ENCODE measurements at regions not wholly inside any gene's neighbourhood (a gene's known extent, or its start where the extent isn't known, plus 50 kb on each side); places are given as distances from the start of the nearest gene placed in this dataset.

DNA sequence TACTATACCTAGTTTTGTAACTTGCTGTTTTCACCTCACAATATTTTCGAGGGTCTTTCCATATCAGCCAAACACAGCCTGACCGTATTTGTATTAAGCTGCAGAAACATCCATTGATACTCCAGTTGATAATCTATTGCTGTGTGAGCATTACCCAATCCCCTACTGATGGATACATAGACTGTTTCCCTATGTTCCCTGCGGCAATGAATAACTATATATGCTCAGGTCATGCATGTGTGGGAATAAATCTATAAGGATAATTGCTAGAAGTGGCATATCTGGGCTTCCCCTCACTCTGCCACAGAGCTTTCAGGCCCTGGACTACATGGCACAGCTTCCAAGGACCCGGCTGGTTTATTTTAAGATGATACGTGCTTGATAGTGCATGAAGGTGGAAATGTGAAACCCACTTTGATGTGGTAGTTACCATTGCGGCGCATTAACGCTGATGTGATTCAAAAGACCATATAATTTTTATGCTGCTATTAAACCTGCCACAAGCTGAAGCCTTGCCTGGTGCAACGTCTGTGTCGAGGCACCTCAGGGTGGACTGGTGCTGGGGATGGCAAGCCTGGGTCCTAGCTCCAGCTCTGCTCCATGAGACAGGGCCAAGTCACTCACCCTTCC lies 81.4 kb upstream of the KCNK12 start:
- WGBS, 4 donors: 76 to 87% (median 78%) methylated on average over 10 of the region's 10 CpGs
- Histone ChIP-seq H3K9me3 (replicated peaks in 1 of 3) (no peaks in the 10 kb centered on the region), H3K27ac (no peak overlapping the region), H3K4me1 (replicated peaks in 1 of 2) (no peaks in the 10 kb centered on the region), H3K4me3 (no peak overlapping the region), H3K36me3 (replicated peaks in 1 of 2) (no peaks in the 10 kb centered on the region), H3K27me3 (no peaks in the 10 kb centered on the region)
- intact Hi-C loops (cut with DNase I): no loop called here
- no peak for DNase-seq
- no peak for TF ChIP-seq POLR2A (IDR thresholded peaks at IDR 0.05)
- TF ChIP-seq, protein P1, sequence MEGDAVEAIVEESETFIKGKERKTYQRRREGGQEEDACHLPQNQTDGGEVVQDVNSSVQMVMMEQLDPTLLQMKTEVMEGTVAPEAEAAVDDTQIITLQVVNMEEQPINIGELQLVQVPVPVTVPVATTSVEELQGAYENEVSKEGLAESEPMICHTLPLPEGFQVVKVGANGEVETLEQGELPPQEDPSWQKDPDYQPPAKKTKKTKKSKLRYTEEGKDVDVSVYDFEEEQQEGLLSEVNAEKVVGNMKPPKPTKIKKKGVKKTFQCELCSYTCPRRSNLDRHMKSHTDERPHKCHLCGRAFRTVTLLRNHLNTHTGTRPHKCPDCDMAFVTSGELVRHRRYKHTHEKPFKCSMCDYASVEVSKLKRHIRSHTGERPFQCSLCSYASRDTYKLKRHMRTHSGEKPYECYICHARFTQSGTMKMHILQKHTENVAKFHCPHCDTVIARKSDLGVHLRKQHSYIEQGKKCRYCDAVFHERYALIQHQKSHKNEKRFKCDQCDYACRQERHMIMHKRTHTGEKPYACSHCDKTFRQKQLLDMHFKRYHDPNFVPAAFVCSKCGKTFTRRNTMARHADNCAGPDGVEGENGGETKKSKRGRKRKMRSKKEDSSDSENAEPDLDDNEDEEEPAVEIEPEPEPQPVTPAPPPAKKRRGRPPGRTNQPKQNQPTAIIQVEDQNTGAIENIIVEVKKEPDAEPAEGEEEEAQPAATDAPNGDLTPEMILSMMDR (IDR thresholded peaks at IDR 0.05): no peak

DNA sequence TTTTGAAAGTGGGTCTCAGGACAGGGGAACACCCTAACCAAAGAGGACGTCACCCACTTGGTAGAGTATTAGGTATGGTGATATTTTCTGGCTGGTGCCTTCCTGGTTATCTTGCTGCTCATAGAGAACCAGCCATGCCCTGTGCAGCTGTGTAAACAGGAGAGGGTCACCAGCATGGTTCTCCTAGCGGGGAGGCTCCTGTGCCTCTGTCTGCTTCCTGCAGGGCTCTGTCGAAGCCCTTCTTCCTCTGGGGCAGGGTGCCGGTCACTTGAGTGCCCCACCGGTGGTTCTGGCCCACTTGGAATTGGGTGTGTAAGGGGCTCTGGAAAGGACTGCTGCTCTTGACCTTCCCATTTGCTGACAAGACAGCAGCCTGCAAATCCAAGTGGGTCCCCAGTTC lies 80.5 kb upstream of the KCNK12 start:
- Histone ChIP-seq H3K4me3 (no peak overlapping the region), H3K36me3 (replicated peaks in 1 of 2) (no peaks in the 10 kb centered on the region), H3K9me3 (replicated peaks in 1 of 3) (no peaks in the 10 kb centered on the region), H3K27ac (no peak overlapping the region), H3K4me1 (replicated peaks in 1 of 2) (no peaks in the 10 kb centered on the region), H3K27me3 (no peaks in the 10 kb centered on the region)
- intact Hi-C loops (cut with DNase I): no loop called here
- WGBS, 4 donors: 62 to 84% (median 69%) methylated on average over 2 to 5 of the region's 5 CpGs
- DNase-seq: no peak
- TF ChIP-seq, protein P1 (IDR thresholded peaks at IDR 0.05): no peak

- intact Hi-C loops (cut with DNase I): no loop called here
- Histone ChIP-seq H3K4me3 (no peak overlapping the region), H3K27ac (no peak overlapping the region), H3K9me3 (replicated peaks in 1 of 3) (no peaks in the 10 kb centered on the region), H3K4me1 (replicated peaks in 1 of 2) (no peaks in the 10 kb centered on the region), H3K36me3 (replicated peaks in 1 of 2) (no peaks in the 10 kb centered on the region), H3K27me3 (no peaks in the 10 kb centered on the region)
- WGBS, 4 donors: 82 to 87% (median 85%) methylated on average over 9 of the region's 9 CpGs
- DNase-seq: no peak
- TF ChIP-seq, protein P1 (IDR thresholded peaks at IDR 0.05): no peak
- no peak for TF ChIP-seq POLR2A (IDR thresholded peaks at IDR 0.05)
These were observed 79.3 kb upstream of the KCNK12 start for GRCh38 chr2:47650001-47650535.

DNA sequence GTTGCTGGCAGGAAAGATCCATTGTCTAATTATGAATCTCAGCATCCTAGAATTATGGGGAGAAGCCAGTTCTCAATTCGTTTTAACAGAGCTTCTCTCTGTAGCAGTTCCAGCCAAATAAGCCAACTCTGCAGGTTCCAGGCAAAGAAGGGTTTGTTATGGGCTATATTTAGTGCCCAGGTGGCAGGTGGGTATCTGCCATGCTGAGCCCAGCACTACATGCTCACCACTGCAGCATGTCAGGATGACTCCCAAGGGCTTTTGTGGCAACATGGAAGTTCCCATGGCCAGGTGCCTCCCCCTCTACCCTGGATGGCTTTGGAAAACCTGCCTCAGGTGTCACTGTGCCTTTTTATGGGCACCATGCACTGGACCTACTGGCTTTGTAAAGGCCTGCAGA lies 74.5 kb upstream of the KCNK12 start:
- DNase-seq: no peak
- TF ChIP-seq POLR2A (IDR thresholded peaks at IDR 0.05): no peak
- TF ChIP-seq, protein P1 (IDR thresholded peaks at IDR 0.05): no peak
- H3K4me3 ChIP-seq: no peak overlapping the region
- H3K27me3 ChIP-seq: no peaks in the 10 kb centered on the region
- no peaks in the 10 kb centered on the region for H3K36me3 ChIP-seq (replicated peaks in 1 of 2)
- H3K27ac ChIP-seq: no peak overlapping the region
- intact Hi-C loops (cut with DNase I): no loop called here
- no peaks in the 10 kb centered on the region for H3K9me3 ChIP-seq (replicated peaks in 1 of 3)
- no peaks in the 10 kb centered on the region for H3K4me1 ChIP-seq (replicated peaks in 1 of 2)
- WGBS, 4 donors: 29 to 56% (median 33%) methylated on average over 1 of the region's 1 CpG
